Thoracic aorta (tissue), 2 donors: ENCODE measurements at regions not wholly inside any gene's neighbourhood (a gene's known extent, or its start where the extent isn't known, plus 50 kb on each side); places are given as distances from the start of the nearest gene placed in this dataset.

ENCODE experiments used
- ATAC-seq: fragments of 150-250 bp; one replicate; pipeline ENCODE4 v1.8.0; 2017; ENCODE audit warnings: low read depth; ENCODE audit not compliant: insufficient number of reproducible peaks, low FRiP score
- DNase-seq: peaks from one replicate; pipeline ENCODE4 v3.0.0-alpha.2; 2020; ENCODE audit warnings: low spot score
- H3K27ac ChIP-seq, 2 donors: fragments of 200-600 bp; sonication (generic); 1 replicate in 1 of 2; 2 replicates in 1 of 2; pipeline ENCODE4 v1.5.1; 2016; ENCODE audit warnings: mild to moderate bottlenecking in 2 of 2, moderate library complexity in 2 of 2
- H3K27me3 ChIP-seq: fragments of 200-600 bp; sonication (generic); replicated peaks from 2 replicates; pipeline ENCODE4 v1.6.0; 2016; ENCODE audit warnings: mild to moderate bottlenecking; ENCODE audit not compliant: insufficient read depth
- H3K36me3 ChIP-seq: fragments of 200-600 bp; sonication (generic); one replicate; pipeline ENCODE4 v1.5.1; 2016
- H3K4me1 ChIP-seq, 2 donors: fragments of 200-600 bp; sonication (generic); 1 replicate in 1 of 2; 2 replicates in 1 of 2; pipeline versions ENCODE4 v1.5.1 to v1.6.0; 2016; ENCODE audit warnings: low read depth in 2 of 2, mild to moderate bottlenecking in 1 of 2; ENCODE audit not compliant: control insufficient read depth in 1 of 2
- H3K4me3 ChIP-seq: fragments of 200-600 bp; sonication (generic); 2 replicates; pipeline ENCODE4 v1.5.1; 2016; ENCODE audit warnings: mild to moderate bottlenecking
- H3K9me3 ChIP-seq: fragments of 200-600 bp; sonication (generic); 2 replicates; pipeline ENCODE4 v1.5.1; 2016
- TF ChIP-seq, protein P1 (sequence below): fragments of 200-600 bp; sonication (generic); IDR thresholded peaks from one replicate; pipeline ENCODE4 v1.5.1; 2019; ENCODE audit warnings: antibody characterized with exemption

DNA sequence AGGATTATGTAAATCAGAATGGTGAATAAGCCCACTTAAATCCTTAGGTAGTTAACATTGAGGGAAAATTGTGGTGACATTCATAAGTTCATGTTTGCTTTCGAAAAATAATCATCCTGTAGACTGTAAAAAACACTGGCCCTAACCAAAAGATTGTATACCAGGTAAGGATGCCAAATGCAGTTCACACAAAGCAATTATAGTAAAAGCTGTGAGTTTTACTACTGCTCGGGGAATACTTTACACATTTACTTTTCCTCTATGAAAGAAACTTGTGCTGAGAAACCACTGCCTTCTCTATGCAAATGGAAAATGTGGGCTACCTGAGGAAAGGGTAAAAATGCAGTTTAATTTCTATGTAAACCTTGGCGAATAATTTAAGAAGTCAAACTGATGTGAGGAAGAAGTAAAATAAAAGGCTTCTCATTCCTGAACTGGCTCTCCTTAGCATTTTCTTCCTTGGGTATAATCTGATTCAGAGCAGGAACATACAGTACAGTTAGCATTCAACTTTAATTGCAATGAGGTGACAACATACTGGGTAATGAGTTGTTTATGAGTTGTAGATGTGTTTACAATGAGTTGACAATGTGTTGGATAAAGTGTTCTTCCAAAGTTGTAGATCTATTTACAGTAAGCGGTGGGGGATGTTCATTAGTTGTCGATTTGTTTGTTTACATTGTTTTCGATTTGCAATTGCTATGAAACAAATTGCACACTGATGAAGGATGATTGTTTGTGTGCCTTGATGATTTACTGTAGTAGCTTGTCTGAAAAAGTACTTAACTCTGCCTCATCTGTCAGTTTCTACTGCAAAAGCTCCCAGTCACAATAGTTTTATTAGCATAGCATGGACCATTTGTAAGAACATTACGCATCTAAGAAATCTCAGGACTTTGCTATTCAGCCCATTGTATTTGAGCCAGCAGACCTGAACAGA, 453.0 kb upstream of the DPH6 start:
- Histone ChIP-seq H3K36me3 (no peaks in the 10 kb centered on the region), H3K27ac (no peak overlapping the region), H3K27me3 (no peaks in the 10 kb centered on the region), H3K4me1 (no peaks in the 10 kb centered on the region), H3K4me3 (no peak overlapping the region), H3K9me3 (no peaks in the 10 kb centered on the region)
- ATAC-seq (no peak), DNase-seq (no peak)
- TF ChIP-seq, protein P1, sequence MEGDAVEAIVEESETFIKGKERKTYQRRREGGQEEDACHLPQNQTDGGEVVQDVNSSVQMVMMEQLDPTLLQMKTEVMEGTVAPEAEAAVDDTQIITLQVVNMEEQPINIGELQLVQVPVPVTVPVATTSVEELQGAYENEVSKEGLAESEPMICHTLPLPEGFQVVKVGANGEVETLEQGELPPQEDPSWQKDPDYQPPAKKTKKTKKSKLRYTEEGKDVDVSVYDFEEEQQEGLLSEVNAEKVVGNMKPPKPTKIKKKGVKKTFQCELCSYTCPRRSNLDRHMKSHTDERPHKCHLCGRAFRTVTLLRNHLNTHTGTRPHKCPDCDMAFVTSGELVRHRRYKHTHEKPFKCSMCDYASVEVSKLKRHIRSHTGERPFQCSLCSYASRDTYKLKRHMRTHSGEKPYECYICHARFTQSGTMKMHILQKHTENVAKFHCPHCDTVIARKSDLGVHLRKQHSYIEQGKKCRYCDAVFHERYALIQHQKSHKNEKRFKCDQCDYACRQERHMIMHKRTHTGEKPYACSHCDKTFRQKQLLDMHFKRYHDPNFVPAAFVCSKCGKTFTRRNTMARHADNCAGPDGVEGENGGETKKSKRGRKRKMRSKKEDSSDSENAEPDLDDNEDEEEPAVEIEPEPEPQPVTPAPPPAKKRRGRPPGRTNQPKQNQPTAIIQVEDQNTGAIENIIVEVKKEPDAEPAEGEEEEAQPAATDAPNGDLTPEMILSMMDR = no peak

DNA sequence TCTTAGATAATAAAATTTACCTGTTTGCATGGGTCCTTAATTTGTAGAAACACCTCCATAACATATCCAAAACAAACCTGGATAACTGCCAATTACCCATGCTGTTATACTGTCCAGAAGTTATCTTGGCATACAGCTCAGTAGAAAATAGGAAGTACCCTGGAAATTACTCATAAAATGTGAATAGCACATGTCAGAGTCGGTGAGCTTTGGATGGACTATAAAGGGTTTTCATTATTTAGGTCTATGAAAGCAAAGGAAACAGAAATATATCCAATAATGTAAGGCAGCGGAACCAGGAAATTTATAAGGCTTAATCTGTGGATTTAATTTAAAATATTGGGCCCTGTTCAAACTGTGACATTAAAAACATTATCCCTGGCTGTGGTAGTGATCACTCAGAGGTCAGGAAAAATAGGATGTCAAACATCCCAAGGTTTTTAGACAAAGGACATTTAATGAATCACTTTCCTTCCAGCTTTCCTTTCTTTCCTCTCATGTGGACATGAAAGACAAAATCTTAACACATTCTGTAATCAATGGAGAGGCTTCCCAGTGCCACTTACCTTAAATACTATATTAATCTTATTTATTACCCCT, 459.0 kb upstream of the DPH6 start:
- no peak overlapping the region for H3K27ac ChIP-seq

DNA sequence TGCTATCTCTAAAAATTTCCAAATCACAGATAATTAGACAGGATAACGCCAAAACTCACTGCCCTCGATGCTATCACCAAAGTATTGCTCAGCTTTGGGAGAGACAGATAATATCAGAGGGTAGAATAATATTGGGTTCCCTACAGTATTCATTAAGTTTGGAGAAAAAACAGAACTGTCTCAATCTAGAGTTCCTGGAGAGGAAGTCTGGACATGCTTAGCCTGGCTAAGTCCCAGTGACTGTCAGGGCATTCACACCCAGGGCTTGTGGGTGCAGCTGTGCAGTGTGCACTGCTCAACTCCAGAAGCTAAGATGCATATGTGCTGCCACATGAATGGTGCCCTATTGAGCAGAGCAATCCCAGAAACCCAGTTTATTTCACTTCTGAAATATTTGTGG, 459.6 kb upstream of the DPH6 start:
- H3K27me3 ChIP-seq = no peaks in the 10 kb centered on the region
- no peak overlapping the region for H3K27ac ChIP-seq
- H3K4me1 ChIP-seq = no peaks in the 10 kb centered on the region
- H3K36me3 ChIP-seq = no peaks in the 10 kb centered on the region
- TF ChIP-seq, protein P1 = no peak
- ATAC-seq (no peak), DNase-seq (no peak)
- no peaks in the 10 kb centered on the region for H3K9me3 ChIP-seq
- no peak overlapping the region for H3K4me3 ChIP-seq

More for the DNA sequence above, 459.0 kb upstream of the DPH6 start:
- TF ChIP-seq, protein P1 = no peak
- H3K4me1 ChIP-seq = no peaks in the 10 kb centered on the region
- no peak for ATAC-seq
- DNase-seq = no peak
- no peaks in the 10 kb centered on the region for H3K36me3 ChIP-seq
- no peaks in the 10 kb centered on the region for H3K9me3 ChIP-seq
- H3K4me3 ChIP-seq = no peak overlapping the region
- no peaks in the 10 kb centered on the region for H3K27me3 ChIP-seq

DNA sequence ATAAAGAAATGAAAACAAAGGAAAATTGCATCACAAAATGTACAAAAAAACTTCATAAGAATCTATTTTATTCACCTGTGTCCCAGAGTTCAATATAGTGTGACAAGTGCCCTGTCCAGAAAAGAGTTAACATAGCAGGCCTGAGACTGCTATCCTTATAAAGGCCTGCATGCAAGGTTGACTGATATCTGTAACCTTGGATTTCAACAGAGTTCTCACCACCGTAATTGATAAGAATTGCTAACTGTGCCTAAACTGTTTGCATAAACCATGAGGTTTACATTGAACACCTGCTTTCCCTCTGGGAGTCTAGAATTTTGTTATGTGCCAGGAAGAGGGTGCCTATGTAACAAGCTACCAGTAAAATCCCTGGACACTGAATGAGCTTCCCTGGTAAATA, 461.7 kb upstream of the DPH6 start:
- ATAC-seq (no peak), DNase-seq (no peak)
- H3K27me3 ChIP-seq = no peaks in the 10 kb centered on the region
- H3K4me3 ChIP-seq = no peak overlapping the region
- no peaks in the 10 kb centered on the region for H3K9me3 ChIP-seq
- no peaks in the 10 kb centered on the region for H3K4me1 ChIP-seq
- TF ChIP-seq, protein P1 = no peak
- H3K27ac ChIP-seq = no peak overlapping the region
- H3K36me3 ChIP-seq = no peaks in the 10 kb centered on the region

DNA sequence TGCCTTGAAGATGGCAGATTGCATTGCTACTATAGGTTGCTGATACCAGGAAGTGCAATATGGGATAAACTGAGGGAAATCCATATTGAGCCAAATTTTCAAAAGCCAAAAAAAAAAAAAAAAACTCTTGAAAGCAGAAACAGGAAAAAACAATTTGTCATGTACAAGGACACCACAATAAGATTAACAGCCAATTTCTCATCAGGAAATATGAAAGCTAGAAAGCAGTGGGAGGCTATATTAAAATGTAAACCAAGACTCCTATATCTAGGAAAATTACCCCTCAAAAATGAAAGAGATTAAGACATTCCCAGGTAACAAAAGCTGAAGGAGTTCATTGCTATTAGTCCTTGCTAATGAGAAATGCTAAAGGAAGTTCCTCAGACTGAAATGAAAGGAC, 462.8 kb upstream of the DPH6 start:
- Histone ChIP-seq H3K4me3 (no peak overlapping the region), H3K4me1 (no peaks in the 10 kb centered on the region), H3K27ac (no peak overlapping the region), H3K27me3 (no peaks in the 10 kb centered on the region), H3K9me3 (no peaks in the 10 kb centered on the region), H3K36me3 (no peaks in the 10 kb centered on the region)
- ATAC-seq (no peak), DNase-seq (no peak)
- TF ChIP-seq, protein P1 = no peak
